Bronchial epithelial cell (primary cell): ENCODE measurements at regions not wholly inside any gene's neighbourhood (a gene's known extent, or its start where the extent isn't known, plus 50 kb on each side); places are given as distances from the start of the nearest gene placed in this dataset.

Experiments
- DNase-seq: peaks from one replicate; pipeline ENCODE4 v3.0.0-alpha.2; 2010; ENCODE audit warnings: low read depth
- FAIRE-seq: peaks from 2 replicates; lab custom pipeline; 2011; peaks lifted over from hg19 to GRCh38; lab: Jason Lieb, UNC
- H3K27me3 ChIP-seq: 2 replicates; pipeline ENCODE4 v1.5.1; 2011; ENCODE audit warnings: low read length; ENCODE audit not compliant: control insufficient read depth, insufficient read depth
- H3K36me3 ChIP-seq: 2 replicates; pipeline ENCODE4 v1.5.1; 2011; ENCODE audit warnings: low read length; ENCODE audit not compliant: control insufficient read depth, insufficient read depth
- H3K4me3 ChIP-seq: 2 replicates; pipeline ENCODE4 v1.5.1; 2011; ENCODE audit warnings: mild to moderate bottlenecking, low read depth, low read length, control low read depth
- CTCF ChIP-seq: IDR thresholded peaks from 2 replicates; pipeline ENCODE4 v1.5.1; 2011; ENCODE audit warnings: mild to moderate bottlenecking, moderate library complexity, low read length, control low read depth, inconsistent platforms; ENCODE audit not compliant: insufficient read depth, severe bottlenecking

- no peak for FAIRE-seq
- DNase-seq = no peak
- no peak for TF ChIP-seq CTCF
- H3K27me3 ChIP-seq = no peaks in the 10 kb centered on the region
- peaks cover 8% of the 10 kb centered on the region for H3K36me3 ChIP-seq
- H3K4me3 ChIP-seq = no peak overlapping the region
Observed at GRCh38 chr1:209425959-209426358, 157.6 kb upstream of the CAMK1G start.

- Histone ChIP-seq H3K36me3 (peaks cover 12% of the 10 kb centered on the region), H3K4me3 (peak overlapping the region; percentile 48), H3K27me3 (no peaks in the 10 kb centered on the region)
- FAIRE-seq (peak; percentile 96), DNase-seq (peak; percentile 59)
- TF ChIP-seq CTCF = no peak
Observed at GRCh38 chr1:209427277-209427676, 156.2 kb upstream of the CAMK1G start.

GRCh38 chr1:209427811-209428210 lies 155.7 kb upstream of the CAMK1G start:
- peak overlapping the region; percentile 48 for H3K4me3 ChIP-seq
- DNase-seq (peak; percentile 68), FAIRE-seq (no peak)

GRCh38 chr1:209428241-209428921 lies 155.1 kb upstream of the CAMK1G start:
- FAIRE-seq (peak; percentile 32), DNase-seq (peak; percentile 92)
- peak overlapping the region; percentile 48 for H3K4me3 ChIP-seq

More at GRCh38 chr1:209427811-209428210, 155.7 kb upstream of the CAMK1G start:
- Histone ChIP-seq H3K27me3 (no peaks in the 10 kb centered on the region), H3K36me3 (peaks cover 12% of the 10 kb centered on the region)
- no peak for TF ChIP-seq CTCF

GRCh38 chr1:209429611-209430010 lies 153.9 kb upstream of the CAMK1G start:
- DNase-seq (no peak), FAIRE-seq (no peak)
- Histone ChIP-seq H3K36me3 (peaks cover 12% of the 10 kb centered on the region), H3K27me3 (no peaks in the 10 kb centered on the region), H3K4me3 (peak overlapping the region; percentile 48)
- no peak for TF ChIP-seq CTCF

More at GRCh38 chr1:209428241-209428921, 155.1 kb upstream of the CAMK1G start:
- H3K36me3 ChIP-seq = peaks cover 12% of the 10 kb centered on the region
- TF ChIP-seq CTCF = no peak
- H3K27me3 ChIP-seq = no peaks in the 10 kb centered on the region
